ENCODE measurements at regions not wholly inside any gene's neighbourhood (a gene's known extent, or its start where the extent isn't known, plus 50 kb on each side); places are given as distances from the start of the nearest gene placed in this dataset.

- no peak for TF ChIP-seq ZBTB21 (CRISPR knock-in tag; IDR thresholded peaks at IDR 0.05; ENCODE audit: borderline replicate concordance)
- TF ChIP-seq JAZF1 (CRISPR knock-in tag; IDR thresholded peaks at IDR 0.05) = no peak
- no peak for TF ChIP-seq ZNF396 (CRISPR knock-in tag; IDR thresholded peaks at IDR 0.05; ENCODE audit: borderline replicate concordance)
- no peak for TF ChIP-seq ZNF232 (CRISPR knock-in tag; IDR thresholded peaks at IDR 0.05)
- TF ChIP-seq, protein P1, sequence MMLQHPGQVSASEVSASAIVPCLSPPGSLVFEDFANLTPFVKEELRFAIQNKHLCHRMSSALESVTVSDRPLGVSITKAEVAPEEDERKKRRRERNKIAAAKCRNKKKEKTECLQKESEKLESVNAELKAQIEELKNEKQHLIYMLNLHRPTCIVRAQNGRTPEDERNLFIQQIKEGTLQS (CRISPR knock-in tag; conservative IDR thresholded peaks at IDR 0.05) = no peak
- no peak for TF ChIP-seq NFYB (CRISPR knock-in tag; conservative IDR thresholded peaks at IDR 0.05; ENCODE audit: low read depth)
- TF ChIP-seq, protein P2, sequence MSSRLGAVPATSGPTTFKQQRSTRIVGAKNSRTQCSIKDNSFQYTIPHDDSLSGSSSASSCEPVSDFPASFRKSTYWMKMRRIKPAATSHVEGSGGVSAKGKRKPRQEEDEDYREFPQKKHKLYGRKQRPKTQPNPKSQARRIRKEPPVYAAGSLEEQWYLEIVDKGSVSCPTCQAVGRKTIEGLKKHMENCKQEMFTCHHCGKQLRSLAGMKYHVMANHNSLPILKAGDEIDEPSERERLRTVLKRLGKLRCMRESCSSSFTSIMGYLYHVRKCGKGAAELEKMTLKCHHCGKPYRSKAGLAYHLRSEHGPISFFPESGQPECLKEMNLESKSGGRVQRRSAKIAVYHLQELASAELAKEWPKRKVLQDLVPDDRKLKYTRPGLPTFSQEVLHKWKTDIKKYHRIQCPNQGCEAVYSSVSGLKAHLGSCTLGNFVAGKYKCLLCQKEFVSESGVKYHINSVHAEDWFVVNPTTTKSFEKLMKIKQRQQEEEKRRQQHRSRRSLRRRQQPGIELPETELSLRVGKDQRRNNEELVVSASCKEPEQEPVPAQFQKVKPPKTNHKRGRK (CRISPR knock-in tag; IDR thresholded peaks at IDR 0.05; ENCODE audit: borderline replicate concordance) = no peak
- TF ChIP-seq ESRRA (CRISPR knock-in tag; IDR thresholded peaks at IDR 0.05; ENCODE audit: borderline replicate concordance) = no peak
- TF ChIP-seq AFF4 (CRISPR knock-in tag; IDR thresholded peaks at IDR 0.05; ENCODE audit: borderline replicate concordance) = no peak
- no peak for TF ChIP-seq JUN (CRISPR knock-in tag; IDR thresholded peaks at IDR 0.05)
- no peak for TF ChIP-seq IRF2 (CRISPR knock-in tag; IDR thresholded peaks at IDR 0.05; ENCODE audit: borderline replicate concordance, low read depth)
- TF ChIP-seq RORB (CRISPR knock-in tag; IDR thresholded peaks at IDR 0.05) = no peak
Observed at GRCh38 chr19:28164214-28164613, 1048.7 kb downstream of the UQCRFS1 start (continued).

- ChIA-PET POLR2A (no interaction called here), CTCF (no interaction called here)
- DNase-seq (ENCODE audit: low spot score) (no peak), ATAC-seq (no peak)
- Mint-ChIP-seq H3K4me3 (no peak overlapping the region), H3K27me3 (ENCODE audit: low read depth) (no peaks in the 10 kb centered on the region), H3K4me1 (peaks cover 12% of the 10 kb centered on the region), H3K36me3 (peaks cover 7% of the 10 kb centered on the region; the same call in 1 of the 2 replicates), H3K9me3 (peaks cover 24% of the 10 kb centered on the region), H3K27ac (no peak overlapping the region)
- TF ChIP-seq, protein P3, sequence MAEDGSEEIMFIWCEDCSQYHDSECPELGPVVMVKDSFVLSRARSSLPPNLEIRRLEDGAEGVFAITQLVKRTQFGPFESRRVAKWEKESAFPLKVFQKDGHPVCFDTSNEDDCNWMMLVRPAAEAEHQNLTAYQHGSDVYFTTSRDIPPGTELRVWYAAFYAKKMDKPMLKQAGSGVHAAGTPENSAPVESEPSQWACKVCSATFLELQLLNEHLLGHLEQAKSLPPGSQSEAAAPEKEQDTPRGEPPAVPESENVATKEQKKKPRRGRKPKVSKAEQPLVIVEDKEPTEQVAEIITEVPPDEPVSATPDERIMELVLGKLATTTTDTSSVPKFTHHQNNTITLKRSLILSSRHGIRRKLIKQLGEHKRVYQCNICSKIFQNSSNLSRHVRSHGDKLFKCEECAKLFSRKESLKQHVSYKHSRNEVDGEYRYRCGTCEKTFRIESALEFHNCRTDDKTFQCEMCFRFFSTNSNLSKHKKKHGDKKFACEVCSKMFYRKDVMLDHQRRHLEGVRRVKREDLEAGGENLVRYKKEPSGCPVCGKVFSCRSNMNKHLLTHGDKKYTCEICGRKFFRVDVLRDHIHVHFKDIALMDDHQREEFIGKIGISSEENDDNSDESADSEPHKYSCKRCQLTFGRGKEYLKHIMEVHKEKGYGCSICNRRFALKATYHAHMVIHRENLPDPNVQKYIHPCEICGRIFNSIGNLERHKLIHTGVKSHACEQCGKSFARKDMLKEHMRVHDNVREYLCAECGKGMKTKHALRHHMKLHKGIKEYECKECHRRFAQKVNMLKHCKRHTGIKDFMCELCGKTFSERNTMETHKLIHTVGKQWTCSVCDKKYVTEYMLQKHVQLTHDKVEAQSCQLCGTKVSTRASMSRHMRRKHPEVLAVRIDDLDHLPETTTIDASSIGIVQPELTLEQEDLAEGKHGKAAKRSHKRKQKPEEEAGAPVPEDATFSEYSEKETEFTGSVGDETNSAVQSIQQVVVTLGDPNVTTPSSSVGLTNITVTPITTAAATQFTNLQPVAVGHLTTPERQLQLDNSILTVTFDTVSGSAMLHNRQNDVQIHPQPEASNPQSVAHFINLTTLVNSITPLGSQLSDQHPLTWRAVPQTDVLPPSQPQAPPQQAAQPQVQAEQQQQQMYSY (CRISPR knock-in tag; IDR thresholded peaks at IDR 0.05) = no peak
- TF ChIP-seq SP1 (CRISPR knock-in tag; conservative IDR thresholded peaks at IDR 0.05) = no peak
- no peak for TF ChIP-seq ZSCAN18 (CRISPR knock-in tag; IDR thresholded peaks at IDR 0.05)
- TF ChIP-seq ZNF416 (CRISPR knock-in tag; IDR thresholded peaks at IDR 0.05) = no peak
- TF ChIP-seq ZNF532 (CRISPR knock-in tag; IDR thresholded peaks at IDR 0.05; ENCODE audit: borderline replicate concordance) = no peak
- TF ChIP-seq IRF2 (CRISPR knock-in tag; IDR thresholded peaks at IDR 0.05; ENCODE audit: borderline replicate concordance, low read depth) = no peak
- TF ChIP-seq FOXK1 (CRISPR knock-in tag; IDR thresholded peaks at IDR 0.05) = no peak
- no peak for TF ChIP-seq ZBTB21 (CRISPR knock-in tag; IDR thresholded peaks at IDR 0.05; ENCODE audit: borderline replicate concordance)
- no peak for TF ChIP-seq AR (CRISPR knock-in tag; IDR thresholded peaks at IDR 0.05)
Observed at GRCh38 chr19:28159065-28159464, 1053.9 kb downstream of the UQCRFS1 start.

All from WTC11 (cell line).